ENCODE measurements at regions not wholly inside any gene's neighbourhood (a gene's known extent, or its start where the extent isn't known, plus 50 kb on each side); places are given as distances from the start of the nearest gene placed in this dataset.

DNA sequence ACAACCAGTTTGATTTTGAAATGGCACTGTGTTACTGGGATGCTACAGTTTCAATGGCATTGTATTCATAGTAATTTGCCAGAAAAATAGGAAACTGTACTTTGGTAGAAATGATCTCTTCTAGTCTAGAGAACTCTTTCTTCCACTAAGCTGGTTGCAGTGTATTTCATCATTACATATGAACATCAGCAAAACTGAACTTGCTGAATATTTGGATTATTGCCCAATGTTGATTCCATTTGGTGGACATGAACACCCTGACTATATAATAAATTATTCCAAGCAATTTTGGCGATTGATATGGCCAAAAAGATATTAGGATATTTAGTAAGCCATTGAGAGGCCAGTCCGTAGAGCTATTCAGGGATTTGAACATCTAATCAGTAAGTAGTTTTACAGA is 191.8 kb upstream of the CXorf66 start:
- TF ChIP-seq, protein P1, sequence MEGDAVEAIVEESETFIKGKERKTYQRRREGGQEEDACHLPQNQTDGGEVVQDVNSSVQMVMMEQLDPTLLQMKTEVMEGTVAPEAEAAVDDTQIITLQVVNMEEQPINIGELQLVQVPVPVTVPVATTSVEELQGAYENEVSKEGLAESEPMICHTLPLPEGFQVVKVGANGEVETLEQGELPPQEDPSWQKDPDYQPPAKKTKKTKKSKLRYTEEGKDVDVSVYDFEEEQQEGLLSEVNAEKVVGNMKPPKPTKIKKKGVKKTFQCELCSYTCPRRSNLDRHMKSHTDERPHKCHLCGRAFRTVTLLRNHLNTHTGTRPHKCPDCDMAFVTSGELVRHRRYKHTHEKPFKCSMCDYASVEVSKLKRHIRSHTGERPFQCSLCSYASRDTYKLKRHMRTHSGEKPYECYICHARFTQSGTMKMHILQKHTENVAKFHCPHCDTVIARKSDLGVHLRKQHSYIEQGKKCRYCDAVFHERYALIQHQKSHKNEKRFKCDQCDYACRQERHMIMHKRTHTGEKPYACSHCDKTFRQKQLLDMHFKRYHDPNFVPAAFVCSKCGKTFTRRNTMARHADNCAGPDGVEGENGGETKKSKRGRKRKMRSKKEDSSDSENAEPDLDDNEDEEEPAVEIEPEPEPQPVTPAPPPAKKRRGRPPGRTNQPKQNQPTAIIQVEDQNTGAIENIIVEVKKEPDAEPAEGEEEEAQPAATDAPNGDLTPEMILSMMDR (IDR thresholded peaks at IDR 0.05) = no peak
- no peak for TF ChIP-seq POLR2A (IDR thresholded peaks at IDR 0.05)
